ENCODE measurements at regions not wholly inside any gene's neighbourhood (a gene's known extent, or its start where the extent isn't known, plus 50 kb on each side); places are given as distances from the start of the nearest gene placed in this dataset.
"Not testable (repeated sequence)": the region's sequence is repeated elsewhere in the genome, so short reads cannot be mapped to it uniquely, and the experiment has no call there.

GRCh38 chr2:241984658-241985057 lies 115.1 kb downstream of the RTP5 start:
- no peak overlapping the region for H3K27ac ChIP-seq (ENCODE audit: low read depth in 1 of 2, low read length in 1 of 2)
- peaks cover 0 to 2% (median 0%) of the 10 kb centered on the region in 4 donors for H3K9me3 ChIP-seq (ENCODE audit: control insufficient read depth in 4 of 4, insufficient read depth in 3 of 4, low read length in 3 of 4)
- no peak for DNase-seq
- TF ChIP-seq CTCF (IDR thresholded peaks at IDR 0.05; ENCODE audit: control extremely low read depth, extremely low read depth): no peak
- H3K4me3 ChIP-seq: no peak overlapping the region
- H3K4me1 ChIP-seq (ENCODE audit: control insufficient read depth in 5 of 5, insufficient read depth in 5 of 5, low read length in 5 of 5): no peaks in the 10 kb centered on the region
- no peak overlapping the region for H3K9ac ChIP-seq (ENCODE audit: insufficient read depth in 1 of 2, low read length in 2 of 2)
- H3K36me3 ChIP-seq (ENCODE audit: control insufficient read depth in 4 of 4, insufficient read depth in 4 of 4, low read length in 4 of 4): no peaks in the 10 kb centered on the region
- ATAC-seq (ENCODE audit: insufficient read depth, low FRiP score): no peak
- WGBS, 2 donors: 82 to 90% methylated on average over 6 of the region's 6 CpGs
- H3K27me3 ChIP-seq (ENCODE audit: control insufficient read depth in 3 of 3, insufficient read depth in 3 of 3, low read length in 2 of 3): no peaks in the 10 kb centered on the region

- DNase-seq; H3K4me3 ChIP-seq; H3K36me3 ChIP-seq (ENCODE audit: control insufficient read depth in 4 of 4, insufficient read depth in 4 of 4, low read length in 4 of 4); ATAC-seq (ENCODE audit: insufficient read depth, low FRiP score); H3K4me1 ChIP-seq (ENCODE audit: control insufficient read depth in 5 of 5, insufficient read depth in 5 of 5, low read length in 5 of 5); H3K9me3 ChIP-seq (ENCODE audit: control insufficient read depth in 4 of 4, insufficient read depth in 3 of 4, low read length in 3 of 4); H3K9ac ChIP-seq (ENCODE audit: insufficient read depth in 1 of 2, low read length in 2 of 2); H3K27me3 ChIP-seq (ENCODE audit: control insufficient read depth in 3 of 3, insufficient read depth in 3 of 3, low read length in 2 of 3); H3K27ac ChIP-seq (ENCODE audit: low read depth in 1 of 2, low read length in 1 of 2): not testable (repeated sequence)
- 60 to 66% methylated on average over 16 to 46 of the region's 46 CpGs for WGBS, 2 donors
Measured at GRCh38 chr2:241985161-241985985, 115.8 kb downstream of the RTP5 start.

- Histone ChIP-seq H3K4me3 (no peak overlapping the region), H3K36me3 (ENCODE audit: control insufficient read depth in 4 of 4, insufficient read depth in 4 of 4, low read length in 4 of 4) (no peaks in the 10 kb centered on the region), H3K4me1 (ENCODE audit: control insufficient read depth in 5 of 5, insufficient read depth in 5 of 5, low read length in 5 of 5) (no peaks in the 10 kb centered on the region), H3K9me3 (ENCODE audit: control insufficient read depth in 4 of 4, insufficient read depth in 3 of 4, low read length in 3 of 4) (peaks cover 0 to 3% (median 0%) of the 10 kb centered on the region in 4 donors), H3K27me3 (ENCODE audit: control insufficient read depth in 3 of 3, insufficient read depth in 3 of 3, low read length in 2 of 3) (no peaks in the 10 kb centered on the region), H3K9ac (ENCODE audit: insufficient read depth in 1 of 2, low read length in 2 of 2) (no peak overlapping the region), H3K27ac (ENCODE audit: low read depth in 1 of 2, low read length in 1 of 2) (no peak overlapping the region)
- WGBS, 2 donors: 80 to 83% methylated on average over 5 of the region's 5 CpGs
- no peak for DNase-seq
- no peak for TF ChIP-seq CTCF (IDR thresholded peaks at IDR 0.05; ENCODE audit: control extremely low read depth, extremely low read depth)
- ATAC-seq (ENCODE audit: insufficient read depth, low FRiP score): no peak
Measured at GRCh38 chr2:241985986-241986329, 116.4 kb downstream of the RTP5 start.

GRCh38 chr2:241986836-241987641 lies 117.5 kb downstream of the RTP5 start:
- no peak for ATAC-seq (ENCODE audit: insufficient read depth, low FRiP score)
- 89 to 90% methylated on average over 38 to 43 of the region's 43 CpGs for WGBS, 2 donors
- no peaks in the 10 kb centered on the region for H3K4me1 ChIP-seq (ENCODE audit: control insufficient read depth in 5 of 5, insufficient read depth in 5 of 5, low read length in 5 of 5)
- H3K9ac ChIP-seq (ENCODE audit: insufficient read depth in 1 of 2, low read length in 2 of 2): no peak overlapping the region
- no peak overlapping the region for H3K27ac ChIP-seq (ENCODE audit: low read depth in 1 of 2, low read length in 1 of 2)
- TF ChIP-seq CTCF (IDR thresholded peaks at IDR 0.05; ENCODE audit: control extremely low read depth, extremely low read depth): no peak
- H3K27me3 ChIP-seq (ENCODE audit: control insufficient read depth in 3 of 3, insufficient read depth in 3 of 3, low read length in 2 of 3): no peaks in the 10 kb centered on the region
- no peak for DNase-seq
- H3K9me3 ChIP-seq (ENCODE audit: control insufficient read depth in 4 of 4, insufficient read depth in 3 of 4, low read length in 3 of 4): peaks cover 0 to 3% (median 0%) of the 10 kb centered on the region in 4 donors
- H3K36me3 ChIP-seq (ENCODE audit: control insufficient read depth in 4 of 4, insufficient read depth in 4 of 4, low read length in 4 of 4): no peaks in the 10 kb centered on the region
- no peak overlapping the region for H3K4me3 ChIP-seq

All from lung (tissue), 11 donors.